Lung (tissue), 11 donors: ENCODE measurements at regions not wholly inside any gene's neighbourhood (a gene's known extent, or its start where the extent isn't known, plus 50 kb on each side); places are given as distances from the start of the nearest gene placed in this dataset.

Experiments used
- ATAC-seq: fragments of 200-7000 bp; cut with Tn5 transposase; one replicate; pipeline ENCODE4 v1.9.1; 2020; ENCODE audit warnings: moderate number of reproducible peaks; ENCODE audit not compliant: insufficient read depth, low FRiP score
- DNase-seq, 3 donors: peaks; one replicate each; pipeline ENCODE4 v3.0.0-alpha.2; 2013 to 2017
- H3K27ac ChIP-seq, 2 donors: one replicate each; pipeline ENCODE4 v1.5.1; 2013; ENCODE audit warnings: mild to moderate bottlenecking in 2 of 2, moderate library complexity in 2 of 2, control low read depth in 1 of 2, inconsistent platforms in 1 of 2, low read depth in 1 of 2, low read length in 1 of 2
- H3K27me3 ChIP-seq, 3 donors: one replicate each; pipeline ENCODE4 v1.5.1; 2013; ENCODE audit warnings: low read length in 2 of 3; ENCODE audit not compliant: control insufficient read depth in 3 of 3, insufficient read depth in 3 of 3
- H3K36me3 ChIP-seq, 4 donors: one replicate each; pipeline ENCODE4 v1.5.1; 2013; ENCODE audit warnings: low read length in 4 of 4, mild to moderate bottlenecking in 1 of 4, moderate library complexity in 1 of 4; ENCODE audit not compliant: control insufficient read depth in 4 of 4, insufficient read depth in 4 of 4
- H3K4me1 ChIP-seq, 5 donors: one replicate each; pipeline ENCODE4 v1.5.1; 2013; ENCODE audit warnings: low read length in 5 of 5, mild to moderate bottlenecking in 2 of 5, moderate library complexity in 1 of 5; ENCODE audit not compliant: control insufficient read depth in 5 of 5, insufficient read depth in 5 of 5
- H3K4me3 ChIP-seq: one replicate; pipeline ENCODE4 v1.5.1; 2013; ENCODE audit warnings: mild to moderate bottlenecking, control low read depth, moderate library complexity
- H3K9ac ChIP-seq, 2 donors: one replicate each; pipeline ENCODE4 v1.5.1; 2013; ENCODE audit warnings: low read length in 2 of 2, control low read depth in 1 of 2; ENCODE audit not compliant: insufficient read depth in 1 of 2
- H3K9me3 ChIP-seq, 4 donors: one replicate each; pipeline ENCODE4 v1.5.1; 2013; ENCODE audit warnings: low read length in 3 of 4, mild to moderate bottlenecking in 1 of 4, moderate library complexity in 1 of 4; ENCODE audit not compliant: control insufficient read depth in 4 of 4, insufficient read depth in 3 of 4
- WGBS, 2 donors: extraction: QIAGEN DNeasy Blood & Tissue Kit; methylation state at CpG; one replicate each; pipeline ENCODE4 v1.1.7; 2013; 5-methylcytosine and 5-hydroxymethylcytosine counted together
- TF ChIP-seq, protein P1 (sequence below): IDR thresholded peaks from 2 replicates; pipeline ENCODE4 v1.5.1; 2012; ENCODE audit warnings: mild to moderate bottlenecking; ENCODE audit errors: control extremely low read depth, extremely low read depth
- donor health status: control.
- donor health status: control.
- donor health status: Bipolar disorder and iron deficiency.
- donor health status: healthy.
- donor health status: DM: yes; HTN: yes; CAD: no.

DNA sequence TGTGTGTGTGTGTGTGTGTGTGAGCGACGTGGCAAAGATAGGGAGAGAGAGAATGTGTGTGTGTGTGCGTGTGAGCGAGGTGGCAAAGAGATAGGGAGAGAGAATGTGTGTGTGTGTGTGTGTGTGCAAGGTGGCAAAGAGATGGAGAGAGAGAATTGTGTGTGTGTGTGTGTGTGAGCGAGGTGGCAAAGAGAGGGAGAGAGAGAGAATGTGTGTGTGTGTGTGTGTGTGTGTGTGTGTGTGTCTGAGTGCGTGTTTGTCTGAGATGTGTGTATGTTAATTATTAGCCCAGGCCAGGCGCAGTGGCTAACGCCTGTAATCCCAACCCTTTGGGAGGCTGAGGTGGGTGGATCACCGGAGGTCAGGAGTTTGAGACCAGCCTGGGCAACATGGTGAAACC lies 154.6 kb upstream of the RGMA start:
- no peak for ATAC-seq
- TF ChIP-seq, protein P1, sequence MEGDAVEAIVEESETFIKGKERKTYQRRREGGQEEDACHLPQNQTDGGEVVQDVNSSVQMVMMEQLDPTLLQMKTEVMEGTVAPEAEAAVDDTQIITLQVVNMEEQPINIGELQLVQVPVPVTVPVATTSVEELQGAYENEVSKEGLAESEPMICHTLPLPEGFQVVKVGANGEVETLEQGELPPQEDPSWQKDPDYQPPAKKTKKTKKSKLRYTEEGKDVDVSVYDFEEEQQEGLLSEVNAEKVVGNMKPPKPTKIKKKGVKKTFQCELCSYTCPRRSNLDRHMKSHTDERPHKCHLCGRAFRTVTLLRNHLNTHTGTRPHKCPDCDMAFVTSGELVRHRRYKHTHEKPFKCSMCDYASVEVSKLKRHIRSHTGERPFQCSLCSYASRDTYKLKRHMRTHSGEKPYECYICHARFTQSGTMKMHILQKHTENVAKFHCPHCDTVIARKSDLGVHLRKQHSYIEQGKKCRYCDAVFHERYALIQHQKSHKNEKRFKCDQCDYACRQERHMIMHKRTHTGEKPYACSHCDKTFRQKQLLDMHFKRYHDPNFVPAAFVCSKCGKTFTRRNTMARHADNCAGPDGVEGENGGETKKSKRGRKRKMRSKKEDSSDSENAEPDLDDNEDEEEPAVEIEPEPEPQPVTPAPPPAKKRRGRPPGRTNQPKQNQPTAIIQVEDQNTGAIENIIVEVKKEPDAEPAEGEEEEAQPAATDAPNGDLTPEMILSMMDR: no peak
- no peaks in the 10 kb centered on the region for H3K4me1 ChIP-seq
- no peaks in the 10 kb centered on the region for H3K36me3 ChIP-seq
- peaks cover 0 to 5% (median 0%) of the 10 kb centered on the region in 4 donors for H3K9me3 ChIP-seq
- H3K27ac ChIP-seq: no peak overlapping the region
- no peak overlapping the region for H3K4me3 ChIP-seq
- no peak for DNase-seq
- no peak overlapping the region for H3K9ac ChIP-seq
- WGBS, 2 donors: 79 to 90% methylated on average over 9 of the region's 9 CpGs
- H3K27me3 ChIP-seq: no peaks in the 10 kb centered on the region

DNA sequence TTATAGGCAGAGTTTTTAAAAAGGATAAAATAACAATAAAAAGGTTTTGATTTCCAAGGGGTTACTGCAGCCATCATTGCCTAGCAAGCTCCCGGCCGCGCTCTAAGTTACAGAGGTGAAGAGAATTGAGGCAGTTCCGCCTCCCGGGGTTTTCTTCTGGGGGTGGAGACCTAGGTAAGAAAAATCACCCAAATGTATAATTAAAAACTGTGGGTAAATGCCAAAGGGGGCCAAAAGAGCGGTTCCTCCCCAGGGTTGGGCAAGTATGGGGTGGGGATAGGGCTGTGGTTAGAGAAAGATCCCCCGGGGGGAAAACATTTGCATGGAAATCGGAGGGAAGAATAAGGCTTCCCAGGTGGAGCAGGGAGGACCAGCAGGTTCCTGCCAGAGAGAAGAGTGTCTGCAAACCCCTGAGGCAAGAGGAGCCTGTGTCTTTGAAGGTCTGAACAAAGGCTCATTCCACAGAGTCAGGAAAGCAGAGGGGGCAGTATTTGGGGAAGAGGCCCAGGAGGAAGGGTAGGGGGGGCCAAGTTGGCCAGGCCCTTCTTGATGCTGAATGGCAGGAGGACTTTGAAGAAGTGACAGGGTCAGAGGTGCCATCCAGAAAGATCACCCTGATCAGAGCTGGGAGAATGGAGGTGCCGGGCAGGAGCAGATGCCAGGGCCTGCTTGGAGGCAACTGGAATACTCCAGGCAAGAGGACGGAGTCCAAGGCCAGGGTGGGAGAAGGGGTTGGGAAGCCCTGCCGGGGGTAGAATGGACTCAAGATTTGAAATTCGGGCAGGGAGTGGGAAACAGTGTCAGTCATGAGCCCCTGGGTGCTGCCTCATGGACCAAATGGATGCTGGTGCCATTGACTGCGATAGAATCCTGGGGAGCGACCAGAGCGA lies 152.9 kb upstream of the RGMA start:
- peaks cover 0 to 7% (median 0%) of the 10 kb centered on the region in 4 donors for H3K9me3 ChIP-seq
- no peaks in the 10 kb centered on the region for H3K36me3 ChIP-seq
- no peak overlapping the region for H3K9ac ChIP-seq
- H3K4me1 ChIP-seq: no peaks in the 10 kb centered on the region
- WGBS, 2 donors: 79 to 84% methylated on average over 15 of the region's 15 CpGs
- H3K27ac ChIP-seq: no peak overlapping the region
- no peak overlapping the region for H3K4me3 ChIP-seq
- DNase-seq: no peak
- H3K27me3 ChIP-seq: no peaks in the 10 kb centered on the region
- ATAC-seq: no peak
- TF ChIP-seq, protein P1: no peak

DNA sequence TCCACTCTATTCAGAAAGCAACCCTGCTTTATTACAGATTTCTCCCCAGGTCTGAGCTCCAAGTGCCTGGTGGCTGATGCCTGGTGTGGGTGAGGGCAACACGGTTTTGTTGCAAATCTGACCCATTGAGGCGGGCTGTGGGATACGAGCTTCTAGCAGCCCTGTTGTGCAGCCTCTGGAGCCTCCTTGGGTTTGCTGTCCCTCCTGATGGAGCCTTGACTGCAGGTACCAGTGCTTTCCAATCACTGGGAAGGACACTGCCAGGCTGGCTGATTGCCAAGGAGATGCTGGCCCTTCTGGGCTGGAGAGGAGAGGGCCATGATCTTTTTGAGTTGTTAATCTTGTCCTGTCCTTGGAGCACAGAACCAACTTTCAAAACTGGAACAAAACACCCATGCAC lies 151.0 kb upstream of the RGMA start:
- Histone ChIP-seq H3K9ac (no peak overlapping the region), H3K36me3 (no peaks in the 10 kb centered on the region), H3K4me3 (no peak overlapping the region), H3K27ac (no peak overlapping the region), H3K4me1 (no peaks in the 10 kb centered on the region), H3K9me3 (peaks cover 0 to 7% (median 0%) of the 10 kb centered on the region in 4 donors), H3K27me3 (no peaks in the 10 kb centered on the region)
- 93 to 98% methylated on average over 3 of the region's 3 CpGs for WGBS, 2 donors
- DNase-seq (no peak), ATAC-seq (no peak)
- TF ChIP-seq, protein P1: no peak
